OCI-LY3 (cell line): ENCODE measurements at regions not wholly inside any gene's neighbourhood (a gene's known extent, or its start where the extent isn't known, plus 50 kb on each side); places are given as distances from the start of the nearest gene placed in this dataset.

Source experiments
- H2AFZ ChIP-seq: fragments of 200-600, 300-600 bp; shearing (Covaris generic); 2 replicates; pipeline ENCODE4 v1.6.0; 2014; ENCODE audit warnings: antibody characterized with exemption, low read depth, low read length
- H3K27ac ChIP-seq: fragments of 200-600, 300-600 bp; sonication (generic); 2 replicates; pipeline ENCODE4 v1.5.1; 2014; ENCODE audit warnings: mild to moderate bottlenecking, low read length, moderate library complexity, mixed read lengths
- H3K27me3 ChIP-seq: fragments of 200-600, 300-600 bp; sonication (generic); 2 replicates; pipeline ENCODE4 v1.6.1; 2014; ENCODE audit warnings: low read depth, low read length, mixed read lengths
- H3K36me3 ChIP-seq: fragments of 200-600, 300-600 bp; sonication (generic); replicated peaks from 2 replicates; pipeline ENCODE3; 2014; ENCODE audit warnings: low read depth, low read length, mixed read lengths
- H3K4me1 ChIP-seq: fragments of 300-600, 200-600 bp; sonication (generic); 2 replicates; pipeline ENCODE4 v1.6.1; 2014; ENCODE audit warnings: low read length, mixed read lengths
- H3K4me2 ChIP-seq: fragments of 200-600, 300-600 bp; sonication (generic); 2 replicates; pipeline ENCODE4 v1.6.1; 2014; ENCODE audit warnings: low read length, mixed read lengths
- H3K4me3 ChIP-seq: fragments of 300-600, 200-600 bp; sonication (generic); 2 replicates; pipeline ENCODE4 v1.5.1; 2014; ENCODE audit warnings: antibody characterized with exemption, mild to moderate bottlenecking, low read length, moderate library complexity
- H3K79me2 ChIP-seq: fragments of 300-600, 200-600 bp; shearing (Covaris generic); 2 replicates; pipeline ENCODE4 v1.6.1; 2014; ENCODE audit warnings: mild to moderate bottlenecking, low read length, mixed read lengths
- H3K9ac ChIP-seq: fragments of 300-600, 200-600 bp; shearing (Covaris generic); 2 replicates; pipeline ENCODE4 v1.6.0; 2014; ENCODE audit warnings: mild to moderate bottlenecking, low read length, moderate library complexity
- H3K9me3 ChIP-seq: fragments of 200-600, 300-600 bp; shearing (Covaris generic); 2 replicates; pipeline ENCODE4 v1.6.1; 2014; ENCODE audit warnings: low read length, mixed read lengths; ENCODE audit not compliant: insufficient read depth
- H4K20me1 ChIP-seq: fragments of 200-600, 300-600 bp; sonication (generic); 2 replicates; pipeline ENCODE4 v1.6.1; 2016; ENCODE audit warnings: low read length, mixed read lengths; ENCODE audit not compliant: insufficient read depth
- EZH2phosphoT487 ChIP-seq: fragments of 200-600 bp; shearing (Covaris generic); IDR thresholded peaks from 2 replicates; pipeline ENCODE4 v1.6.1; 2018; ENCODE audit warnings: antibody characterized with exemption, mixed run types, low read depth
- TF ChIP-seq, protein P1 (sequence below): fragments of 200-600, 300-600 bp; sonication (generic); IDR thresholded peaks from 2 replicates; pipeline ENCODE4 v1.5.1; 2014; ENCODE audit warnings: antibody characterized with exemption, low read length, low read depth

DNA sequence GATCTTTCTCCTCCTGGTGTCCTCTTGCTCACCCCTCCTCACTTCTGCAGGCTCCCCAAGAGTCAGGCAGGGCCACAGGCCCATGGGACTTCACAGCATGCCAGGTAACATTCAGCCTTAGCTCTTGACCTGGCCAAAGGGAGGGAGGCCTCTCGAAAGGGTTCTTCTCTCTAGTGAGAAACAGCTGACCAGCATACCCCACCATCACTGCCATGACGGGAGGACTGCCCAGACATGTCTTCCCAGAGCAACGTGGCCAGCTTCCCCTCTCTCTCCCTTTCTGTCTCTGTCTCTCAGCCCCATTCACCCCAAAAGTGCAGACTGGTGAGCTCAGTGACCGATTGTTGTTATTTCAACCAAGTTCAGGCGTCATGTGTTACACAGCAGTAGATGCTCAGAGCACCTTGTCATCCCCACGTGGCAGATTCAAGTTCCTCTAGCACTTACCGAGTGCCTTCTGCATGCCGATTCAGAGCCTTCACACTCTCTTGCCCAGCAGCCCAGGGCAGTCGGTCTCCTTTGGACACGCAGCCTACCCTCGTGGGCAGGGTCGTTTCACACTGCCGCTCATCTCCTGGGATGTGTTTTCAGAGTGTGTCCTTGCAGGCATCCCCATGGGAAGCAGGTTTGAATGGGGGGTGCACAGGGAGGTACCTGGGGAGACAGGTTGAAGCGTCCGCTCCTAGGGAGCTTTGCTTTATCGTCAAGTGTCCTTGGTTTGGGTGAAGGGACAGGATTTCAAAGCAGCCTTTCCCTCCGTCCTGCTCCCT, 259.9 kb downstream of the NDUFA10 start:
- Histone ChIP-seq H3K4me3 (no peak overlapping the region), H4K20me1 (no peaks in the 10 kb centered on the region), H3K9me3 (no peaks in the 10 kb centered on the region), H3K27me3 (no peaks in the 10 kb centered on the region), H3K4me2 (no peak overlapping the region), H2AFZ (no peak overlapping the region), H3K4me1 (no peaks in the 10 kb centered on the region), H3K27ac (no peak overlapping the region), H3K36me3 (no peaks in the 10 kb centered on the region), H3K79me2 (no peaks in the 10 kb centered on the region), H3K9ac (no peak overlapping the region)
- TF ChIP-seq EZH2phosphoT487, result no peak
- TF ChIP-seq, protein P1, sequence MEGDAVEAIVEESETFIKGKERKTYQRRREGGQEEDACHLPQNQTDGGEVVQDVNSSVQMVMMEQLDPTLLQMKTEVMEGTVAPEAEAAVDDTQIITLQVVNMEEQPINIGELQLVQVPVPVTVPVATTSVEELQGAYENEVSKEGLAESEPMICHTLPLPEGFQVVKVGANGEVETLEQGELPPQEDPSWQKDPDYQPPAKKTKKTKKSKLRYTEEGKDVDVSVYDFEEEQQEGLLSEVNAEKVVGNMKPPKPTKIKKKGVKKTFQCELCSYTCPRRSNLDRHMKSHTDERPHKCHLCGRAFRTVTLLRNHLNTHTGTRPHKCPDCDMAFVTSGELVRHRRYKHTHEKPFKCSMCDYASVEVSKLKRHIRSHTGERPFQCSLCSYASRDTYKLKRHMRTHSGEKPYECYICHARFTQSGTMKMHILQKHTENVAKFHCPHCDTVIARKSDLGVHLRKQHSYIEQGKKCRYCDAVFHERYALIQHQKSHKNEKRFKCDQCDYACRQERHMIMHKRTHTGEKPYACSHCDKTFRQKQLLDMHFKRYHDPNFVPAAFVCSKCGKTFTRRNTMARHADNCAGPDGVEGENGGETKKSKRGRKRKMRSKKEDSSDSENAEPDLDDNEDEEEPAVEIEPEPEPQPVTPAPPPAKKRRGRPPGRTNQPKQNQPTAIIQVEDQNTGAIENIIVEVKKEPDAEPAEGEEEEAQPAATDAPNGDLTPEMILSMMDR, result no peak

DNA sequence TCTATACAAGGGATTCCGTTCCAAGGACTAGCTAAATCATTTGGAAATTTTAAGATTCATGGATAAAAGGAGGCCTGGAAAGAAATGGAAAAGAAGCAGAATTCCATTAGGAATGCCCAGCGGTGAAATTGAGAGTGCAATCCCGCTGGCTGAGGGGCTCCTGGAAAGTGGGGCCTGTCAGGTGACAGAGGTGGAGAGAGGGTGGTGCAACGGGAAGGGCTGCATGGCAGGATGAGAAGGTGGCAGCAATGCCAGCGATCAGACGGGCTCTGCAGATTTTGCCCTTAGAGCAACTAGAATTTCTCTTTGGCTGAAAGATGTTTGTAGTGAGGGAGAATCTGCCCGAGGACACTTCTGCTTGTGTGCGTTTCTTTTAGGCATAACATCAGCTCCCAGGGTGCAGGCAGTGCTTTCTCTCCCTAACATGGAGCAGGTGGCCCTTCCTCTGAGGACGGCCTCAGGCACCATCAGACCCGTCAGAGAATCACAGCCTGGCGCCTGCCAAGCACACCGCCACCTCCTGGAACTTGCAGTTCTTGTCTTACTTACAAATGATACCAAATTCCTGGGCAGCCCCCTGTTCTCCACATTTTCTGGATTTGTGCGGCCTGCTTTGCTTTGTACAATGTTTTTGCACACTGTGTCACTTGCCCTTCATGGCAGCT, 261.6 kb downstream of the NDUFA10 start:
- Histone ChIP-seq H3K27ac (no peak overlapping the region), H3K4me3 (no peak overlapping the region), H3K4me2 (no peak overlapping the region), H3K36me3 (no peaks in the 10 kb centered on the region), H3K9me3 (no peaks in the 10 kb centered on the region), H2AFZ (no peak overlapping the region), H3K27me3 (no peaks in the 10 kb centered on the region), H3K79me2 (no peaks in the 10 kb centered on the region), H4K20me1 (no peaks in the 10 kb centered on the region), H3K9ac (no peak overlapping the region), H3K4me1 (no peaks in the 10 kb centered on the region)
- TF ChIP-seq, protein P1, result no peak
- TF ChIP-seq EZH2phosphoT487, result no peak

DNA sequence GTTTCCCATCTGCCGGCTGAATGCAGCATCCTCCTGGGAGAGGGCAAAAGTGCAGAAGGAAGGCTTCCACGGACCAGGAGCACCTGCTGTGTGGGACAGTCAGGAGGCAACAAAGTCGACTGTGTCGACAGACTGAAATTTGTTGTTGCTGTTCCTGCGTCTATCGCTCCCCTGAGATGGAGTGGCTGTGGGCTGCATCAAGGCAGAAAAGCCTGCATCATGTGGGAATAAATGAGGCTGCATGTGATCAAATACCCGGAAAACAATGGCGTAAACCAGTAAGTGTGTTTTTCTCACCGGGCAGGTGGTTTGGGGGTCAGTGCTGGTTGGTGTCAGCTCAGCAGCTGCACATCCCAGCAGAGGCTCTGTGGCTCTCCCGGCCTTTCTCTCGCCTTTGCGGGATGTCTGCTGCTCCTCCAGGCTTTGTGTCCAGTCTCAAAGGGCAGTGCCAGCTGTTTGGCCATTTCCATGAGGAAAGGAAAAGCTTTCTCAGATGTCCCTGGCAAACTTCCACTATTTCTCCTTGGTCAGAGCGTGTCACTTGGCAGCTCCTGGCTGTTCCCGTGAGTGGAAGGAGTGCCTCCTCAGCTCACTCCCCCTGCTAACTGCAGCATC, 262.4 kb downstream of the NDUFA10 start:
- no peaks in the 10 kb centered on the region for H3K9me3 ChIP-seq
- no peaks in the 10 kb centered on the region for H3K79me2 ChIP-seq
- no peaks in the 10 kb centered on the region for H3K4me1 ChIP-seq
- H3K4me3 ChIP-seq, result no peak overlapping the region
- no peak for TF ChIP-seq EZH2phosphoT487
- TF ChIP-seq, protein P1, result no peak
- no peaks in the 10 kb centered on the region for H3K27me3 ChIP-seq
- no peak overlapping the region for H2AFZ ChIP-seq
- H4K20me1 ChIP-seq, result no peaks in the 10 kb centered on the region
- H3K27ac ChIP-seq, result no peak overlapping the region
- no peak overlapping the region for H3K9ac ChIP-seq
- H3K4me2 ChIP-seq, result no peak overlapping the region
- no peaks in the 10 kb centered on the region for H3K36me3 ChIP-seq

DNA sequence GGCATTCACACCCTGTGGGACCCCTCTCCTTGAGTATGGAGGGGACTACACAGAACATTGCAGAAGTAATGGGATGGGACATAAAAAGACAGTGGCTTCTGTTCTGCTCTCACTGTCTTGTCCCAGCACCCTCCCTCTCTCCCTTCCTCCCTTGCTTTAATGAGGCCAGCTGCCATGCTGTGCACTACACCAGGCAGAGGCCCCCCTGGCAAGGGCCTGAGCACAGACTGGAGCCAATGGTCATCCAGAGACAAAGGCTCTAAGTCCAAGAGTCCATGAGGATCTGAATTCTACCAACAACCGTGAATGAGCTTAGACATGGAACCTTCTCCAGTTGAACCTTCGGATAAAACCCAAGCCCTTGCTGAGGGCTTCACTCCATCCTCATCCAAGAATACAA, 263.0 kb downstream of the NDUFA10 start:
- Histone ChIP-seq H4K20me1 (no peaks in the 10 kb centered on the region), H3K27me3 (no peaks in the 10 kb centered on the region), H3K4me3 (no peak overlapping the region), H3K36me3 (no peaks in the 10 kb centered on the region), H3K4me2 (no peak overlapping the region), H3K9me3 (no peaks in the 10 kb centered on the region), H3K9ac (no peak overlapping the region), H2AFZ (no peak overlapping the region), H3K27ac (no peak overlapping the region), H3K4me1 (no peaks in the 10 kb centered on the region), H3K79me2 (no peaks in the 10 kb centered on the region)
- TF ChIP-seq, protein P1, result no peak
- no peak for TF ChIP-seq EZH2phosphoT487
